ENCODE measurements at regions not wholly inside any gene's neighbourhood (a gene's known extent, or its start where the extent isn't known, plus 50 kb on each side); places are given as distances from the start of the nearest gene placed in this dataset.

DNA sequence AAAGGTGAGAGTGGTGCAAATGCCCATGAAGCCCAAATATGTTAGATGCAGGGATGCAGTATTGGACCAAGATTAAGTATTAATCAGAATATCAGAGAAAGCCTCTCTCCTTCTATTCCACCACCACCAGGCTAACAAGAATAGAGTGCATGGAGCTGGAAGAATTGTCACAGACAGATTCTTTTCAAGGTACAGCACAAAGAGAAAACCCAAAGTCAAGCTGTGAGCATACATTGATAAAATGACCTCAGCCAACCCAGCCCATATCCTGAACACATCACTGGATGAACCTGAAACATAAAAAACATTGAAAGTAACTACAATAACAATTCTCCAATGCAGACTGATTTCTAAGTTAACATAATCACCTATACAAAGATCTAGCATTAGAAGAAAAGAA, 445.7 kb upstream of the NETO1 start:
- intact Hi-C loops (cut with micrococcal nuclease; ENCODE audit: unreplicated experiment): no loop called here
- H3K27ac ChIP-seq (ENCODE audit: low read depth, low read length, poor library complexity, severe bottlenecking): no peak overlapping the region

GRCh38 chr18:73296686-73297085, 428.9 kb upstream of the NETO1 start:
- peaks cover 4% of the 10 kb centered on the region for H3K9me3 ChIP-seq (ENCODE audit: low read depth, low read length, poor library complexity, severe bottlenecking)
- H3K27ac ChIP-seq (ENCODE audit: low read depth, low read length, poor library complexity, severe bottlenecking): no peak overlapping the region
- H3K36me3 ChIP-seq (ENCODE audit: insufficient read depth, low read length, poor library complexity, severe bottlenecking): no peaks in the 10 kb centered on the region
- H3K4me1 ChIP-seq (ENCODE audit: insufficient read depth, low read length, poor library complexity, severe bottlenecking): no peaks in the 10 kb centered on the region
- BruUV-seq (replicated peaks): no TSS peak
- POLR2A ChIA-PET (ENCODE audit: low non-redundant PET): no interaction called here
- intact Hi-C loops (cut with micrococcal nuclease; ENCODE audit: unreplicated experiment): no loop called here
- TF ChIP-seq CTCF (conservative IDR thresholded peaks at IDR 0.05; ENCODE audit: low read depth, low read length) (no peak), EZH2 (IDR thresholded peaks at IDR 0.05; ENCODE audit: borderline replicate concordance, low read depth, low read length, poor library complexity, severe bottlenecking) (no peak)
- CTCF ChIA-PET: no interaction called here
- H3K4me3 ChIP-seq (ENCODE audit: low read depth, low read length, poor library complexity, severe bottlenecking): no peak overlapping the region
- DNase-seq (ENCODE audit: low spot score): no peak
- no peaks in the 10 kb centered on the region for H3K27me3 ChIP-seq (replicated peaks; ENCODE audit: insufficient read depth, low read depth, low read length, poor library complexity)

More for the DNA sequence above, 445.7 kb upstream of the NETO1 start:
- no peaks in the 10 kb centered on the region for H3K36me3 ChIP-seq (ENCODE audit: insufficient read depth, low read length, poor library complexity, severe bottlenecking)
- TF ChIP-seq EZH2 (IDR thresholded peaks at IDR 0.05; ENCODE audit: borderline replicate concordance, low read depth, low read length, poor library complexity, severe bottlenecking) (no peak), CTCF (conservative IDR thresholded peaks at IDR 0.05; ENCODE audit: low read depth, low read length) (no peak)
- H3K9me3 ChIP-seq (ENCODE audit: low read depth, low read length, poor library complexity, severe bottlenecking): peaks cover 4% of the 10 kb centered on the region
- no TSS peak for BruUV-seq (replicated peaks)
- H3K4me3 ChIP-seq (ENCODE audit: low read depth, low read length, poor library complexity, severe bottlenecking): no peak overlapping the region
- no peak for DNase-seq (ENCODE audit: low spot score)
- POLR2A ChIA-PET (ENCODE audit: low non-redundant PET): no interaction called here
- no peaks in the 10 kb centered on the region for H3K4me1 ChIP-seq (ENCODE audit: insufficient read depth, low read length, poor library complexity, severe bottlenecking)
- no peaks in the 10 kb centered on the region for H3K27me3 ChIP-seq (replicated peaks; ENCODE audit: insufficient read depth, low read depth, low read length, poor library complexity)
- CTCF ChIA-PET: interaction anchor here (0.5 kb wide), 1 partner anchor 37 kb away, joined by 3 read pairs; no protein-coding TSS in a partner anchor

DNA sequence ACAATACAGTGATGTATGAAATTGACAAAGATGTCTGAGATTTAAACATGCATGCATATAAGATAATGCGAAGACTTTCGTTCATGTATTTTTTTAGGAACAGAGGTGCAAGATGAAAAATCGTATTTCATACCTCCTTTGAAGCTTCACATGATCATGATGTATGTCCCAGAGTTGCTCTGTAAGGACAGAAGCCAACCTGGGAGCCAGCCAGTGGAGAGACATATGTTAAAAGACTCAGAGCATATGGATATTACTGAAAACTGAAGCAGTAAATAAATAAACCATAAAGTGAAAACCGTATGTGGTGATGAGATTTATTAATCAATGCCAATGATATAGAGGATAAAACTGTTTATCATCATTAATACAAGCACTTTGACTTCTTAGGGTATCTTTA, 424.4 kb upstream of the NETO1 start:
- ChIA-PET CTCF (no interaction called here), POLR2A (ENCODE audit: low non-redundant PET) (no interaction called here)
- no peak overlapping the region for H3K4me3 ChIP-seq (ENCODE audit: low read depth, low read length, poor library complexity, severe bottlenecking)
- H3K36me3 ChIP-seq (ENCODE audit: insufficient read depth, low read length, poor library complexity, severe bottlenecking): no peaks in the 10 kb centered on the region
- no peak for DNase-seq (ENCODE audit: low spot score)
- H3K27me3 ChIP-seq (replicated peaks; ENCODE audit: insufficient read depth, low read depth, low read length, poor library complexity): no peaks in the 10 kb centered on the region
- TF ChIP-seq CTCF (conservative IDR thresholded peaks at IDR 0.05; ENCODE audit: low read depth, low read length): no peak
- no peak for TF ChIP-seq EZH2 (IDR thresholded peaks at IDR 0.05; ENCODE audit: borderline replicate concordance, low read depth, low read length, poor library complexity, severe bottlenecking)
- no TSS peak for BruUV-seq (replicated peaks)
- H3K9me3 ChIP-seq (ENCODE audit: low read depth, low read length, poor library complexity, severe bottlenecking): peaks cover 8% of the 10 kb centered on the region
- H3K4me1 ChIP-seq (ENCODE audit: insufficient read depth, low read length, poor library complexity, severe bottlenecking): no peaks in the 10 kb centered on the region
- no peak overlapping the region for H3K27ac ChIP-seq (ENCODE audit: low read depth, low read length, poor library complexity, severe bottlenecking)
- intact Hi-C loops (cut with micrococcal nuclease; ENCODE audit: unreplicated experiment): no loop called here

All from A673 (cell line).